ENCODE measurements at regions not wholly inside any gene's neighbourhood (a gene's known extent, or its start where the extent isn't known, plus 50 kb on each side); places are given as distances from the start of the nearest gene placed in this dataset.
A peak's percentile ranks its signal among the peaks of the same experiment; 100 is the strongest.

DNA sequence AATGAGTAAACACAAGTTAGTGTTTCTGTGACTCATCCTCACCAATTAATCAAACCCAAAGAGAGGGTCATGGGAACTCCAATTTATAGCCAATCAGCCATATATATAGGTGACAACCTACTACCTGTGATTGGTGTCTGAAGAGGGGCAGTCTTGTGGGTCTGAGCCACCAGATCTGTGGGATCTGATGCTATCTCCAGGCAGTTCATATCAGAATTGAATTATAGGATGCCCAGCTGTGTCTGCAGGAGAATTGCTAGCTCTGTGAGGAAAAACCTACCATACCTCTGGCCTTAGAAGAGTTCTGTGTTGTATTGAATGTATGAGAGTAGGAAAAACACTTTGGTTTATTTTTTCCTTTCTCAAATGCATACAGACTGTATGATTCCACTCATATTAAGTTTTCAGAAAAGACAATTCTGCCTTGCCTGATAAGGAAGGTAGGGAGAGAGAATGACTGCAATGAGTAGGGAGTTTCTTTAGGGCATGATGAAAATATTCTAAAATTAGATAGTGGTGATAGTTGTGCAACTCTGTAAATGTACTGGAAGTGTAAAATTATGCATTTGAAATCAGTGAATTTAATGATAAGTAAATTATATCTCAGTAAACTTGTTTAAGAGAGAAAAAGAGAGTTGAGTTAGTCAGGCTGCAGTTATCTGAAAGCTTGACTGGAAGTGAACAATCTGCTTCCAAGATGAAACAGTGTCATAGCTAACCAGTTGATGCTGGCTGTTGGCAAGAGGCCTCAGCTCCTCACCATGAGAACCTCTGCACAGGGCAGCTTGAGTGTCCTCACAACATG lies 274.9 kb downstream of the AUH start:
- no peak overlapping the region for H3K4me3 ChIP-seq (replicated peaks in 1 of 2; ENCODE audit: low read depth in 2 of 2, low read length in 2 of 2)
- TF ChIP-seq, protein P1, sequence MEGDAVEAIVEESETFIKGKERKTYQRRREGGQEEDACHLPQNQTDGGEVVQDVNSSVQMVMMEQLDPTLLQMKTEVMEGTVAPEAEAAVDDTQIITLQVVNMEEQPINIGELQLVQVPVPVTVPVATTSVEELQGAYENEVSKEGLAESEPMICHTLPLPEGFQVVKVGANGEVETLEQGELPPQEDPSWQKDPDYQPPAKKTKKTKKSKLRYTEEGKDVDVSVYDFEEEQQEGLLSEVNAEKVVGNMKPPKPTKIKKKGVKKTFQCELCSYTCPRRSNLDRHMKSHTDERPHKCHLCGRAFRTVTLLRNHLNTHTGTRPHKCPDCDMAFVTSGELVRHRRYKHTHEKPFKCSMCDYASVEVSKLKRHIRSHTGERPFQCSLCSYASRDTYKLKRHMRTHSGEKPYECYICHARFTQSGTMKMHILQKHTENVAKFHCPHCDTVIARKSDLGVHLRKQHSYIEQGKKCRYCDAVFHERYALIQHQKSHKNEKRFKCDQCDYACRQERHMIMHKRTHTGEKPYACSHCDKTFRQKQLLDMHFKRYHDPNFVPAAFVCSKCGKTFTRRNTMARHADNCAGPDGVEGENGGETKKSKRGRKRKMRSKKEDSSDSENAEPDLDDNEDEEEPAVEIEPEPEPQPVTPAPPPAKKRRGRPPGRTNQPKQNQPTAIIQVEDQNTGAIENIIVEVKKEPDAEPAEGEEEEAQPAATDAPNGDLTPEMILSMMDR (IDR thresholded peaks at IDR 0.05; ENCODE audit: low read depth, low read length) = no peak
- DNase-seq (ENCODE audit: low read depth in 2 of 2) = peak in 1 of 2 donors; percentile 49

DNA sequence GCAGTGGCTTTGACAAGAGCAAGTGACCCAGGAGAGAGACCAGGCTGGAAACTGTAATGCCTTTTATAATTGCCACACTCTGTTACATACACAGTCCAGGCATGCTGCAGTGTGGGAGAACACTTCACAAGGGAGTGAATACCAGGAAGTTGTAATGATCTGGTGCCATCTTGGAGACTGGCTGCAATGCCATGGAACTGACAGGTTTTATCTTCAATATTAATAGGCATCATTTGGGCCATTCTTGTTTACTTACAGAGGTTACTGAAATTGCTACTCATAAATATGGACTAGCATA lies 274.3 kb downstream of the AUH start:
- TF ChIP-seq, protein P1 (IDR thresholded peaks at IDR 0.05; ENCODE audit: low read depth, low read length) = no peak
- no peak for DNase-seq (ENCODE audit: low read depth in 2 of 2)

DNA sequence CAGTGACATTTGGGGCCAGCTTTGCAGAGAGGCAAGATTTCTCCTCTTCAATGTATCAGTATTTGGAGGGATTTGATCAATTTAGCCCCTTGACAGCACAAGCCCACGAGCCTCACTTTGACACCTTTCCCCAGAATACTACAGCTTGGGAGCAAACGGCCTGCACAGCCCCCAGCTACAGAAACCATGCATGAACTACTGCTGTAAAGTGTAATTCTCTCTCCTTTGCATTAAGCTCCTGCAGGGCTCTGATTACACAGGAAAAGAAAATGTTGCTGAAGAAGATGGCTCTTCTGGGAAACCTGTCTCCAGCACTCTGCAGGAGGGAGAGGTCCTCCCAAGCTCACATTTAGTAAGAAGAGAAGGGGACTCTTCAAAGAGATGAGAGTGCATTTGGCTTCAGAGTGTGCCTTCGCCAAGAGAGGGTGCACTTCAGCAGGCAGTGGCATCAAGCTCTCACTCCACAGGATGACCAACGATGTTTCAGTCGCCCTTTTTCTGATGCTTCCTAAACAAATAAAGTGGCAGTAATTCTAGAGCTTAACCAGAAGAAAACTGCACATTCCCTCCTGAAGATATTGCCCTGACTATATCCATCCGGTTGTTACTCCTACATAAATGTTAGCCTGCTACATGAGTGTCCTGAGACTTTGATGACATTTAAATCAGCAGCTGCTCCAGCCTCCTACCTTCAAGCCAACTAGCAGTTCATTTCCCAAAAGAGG lies 272.2 kb downstream of the AUH start:
- DNase-seq (ENCODE audit: low read depth in 2 of 2) = peak; percentile 62 to 80
- no peak overlapping the region for H3K4me3 ChIP-seq (replicated peaks in 1 of 2; ENCODE audit: low read depth in 2 of 2, low read length in 2 of 2)
- TF ChIP-seq, protein P1 (IDR thresholded peaks at IDR 0.05; ENCODE audit: low read depth, low read length) = peak; percentile 52

More for the DNA sequence above, 274.3 kb downstream of the AUH start:
- no peak overlapping the region for H3K4me3 ChIP-seq (replicated peaks in 1 of 2; ENCODE audit: low read depth in 2 of 2, low read length in 2 of 2)

DNA sequence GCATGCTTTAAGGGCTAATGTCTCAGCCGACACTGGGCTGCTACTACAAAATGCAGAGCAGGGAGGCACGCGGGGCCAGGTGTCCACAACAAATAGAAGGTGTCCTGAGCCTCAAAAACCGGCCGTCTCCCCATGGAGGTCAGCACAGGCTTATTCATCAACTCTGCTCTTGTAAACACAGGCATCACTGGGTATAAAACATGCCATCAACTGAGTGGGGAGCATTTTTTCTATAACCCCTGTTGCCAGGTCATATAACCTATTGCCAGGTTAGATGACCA lies 271.6 kb downstream of the AUH start:
- no peak for DNase-seq (ENCODE audit: low read depth in 2 of 2)
- TF ChIP-seq, protein P1 (IDR thresholded peaks at IDR 0.05; ENCODE audit: low read depth, low read length) = no peak
- no peak overlapping the region for H3K4me3 ChIP-seq (replicated peaks in 1 of 2; ENCODE audit: low read depth in 2 of 2, low read length in 2 of 2)

DNA sequence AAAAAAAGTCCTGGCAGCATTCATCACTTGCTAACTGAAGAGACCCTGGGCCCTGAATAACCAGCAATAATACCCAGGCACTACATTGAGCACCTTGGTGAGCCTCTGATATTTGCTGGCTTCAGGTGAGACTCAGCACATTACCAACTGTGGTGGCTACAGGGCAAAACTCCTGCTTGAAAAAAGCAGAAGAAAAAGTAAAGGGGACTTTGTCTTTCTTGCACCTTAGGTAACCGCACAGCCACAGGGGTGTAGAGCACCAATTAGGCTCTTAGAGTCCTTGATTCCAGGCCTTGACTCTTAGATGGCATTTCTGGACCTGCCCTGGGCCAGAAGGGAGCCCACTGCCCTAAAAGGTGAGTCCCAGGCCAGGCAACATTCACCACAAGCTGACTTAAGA lies 269.5 kb downstream of the AUH start:
- TF ChIP-seq, protein P1 (IDR thresholded peaks at IDR 0.05; ENCODE audit: low read depth, low read length) = no peak
- DNase-seq (ENCODE audit: low read depth in 2 of 2) = no peak

DNA sequence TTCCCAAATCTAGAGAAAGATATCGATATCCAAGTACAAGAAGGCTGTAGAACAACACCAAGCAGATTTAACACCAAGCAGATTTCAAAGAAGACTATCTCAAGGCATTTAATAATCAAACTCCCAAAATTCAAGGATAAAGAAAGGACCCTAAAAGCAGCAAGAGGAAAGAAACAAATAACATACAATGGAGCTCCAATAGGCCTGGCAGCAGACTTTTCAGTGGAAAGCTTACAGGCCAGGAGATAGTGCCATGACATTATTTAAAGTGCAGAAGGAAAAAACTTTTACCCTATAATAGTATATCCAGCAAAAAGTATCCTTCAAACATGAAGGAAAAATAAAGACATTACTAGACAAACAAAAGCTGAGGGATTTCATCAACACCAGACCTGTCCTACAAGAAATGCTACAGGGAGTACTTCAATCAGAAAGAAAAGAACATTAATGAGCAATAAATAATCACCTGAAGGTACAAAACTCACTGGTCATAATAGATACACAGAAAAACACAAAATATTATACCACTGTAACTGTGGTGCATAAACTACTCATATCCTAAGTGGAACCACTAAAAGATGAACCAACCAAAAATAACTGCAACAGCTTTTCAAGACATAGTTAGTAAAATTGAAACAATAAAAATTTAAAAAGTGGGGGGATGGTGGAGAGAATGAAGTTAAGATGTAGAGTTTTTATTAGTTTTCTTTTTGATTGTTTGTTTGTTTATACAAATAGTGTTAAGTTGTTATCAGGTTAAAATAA lies 267.2 kb downstream of the AUH start:
- no peak overlapping the region for H3K4me3 ChIP-seq (replicated peaks in 1 of 2; ENCODE audit: low read depth in 2 of 2, low read length in 2 of 2)
- TF ChIP-seq, protein P1 (IDR thresholded peaks at IDR 0.05; ENCODE audit: low read depth, low read length) = no peak
- no peak for DNase-seq (ENCODE audit: low read depth in 2 of 2)

More for the DNA sequence above, 269.5 kb downstream of the AUH start:
- no peak overlapping the region for H3K4me3 ChIP-seq (replicated peaks in 1 of 2; ENCODE audit: low read depth in 2 of 2, low read length in 2 of 2)
